GM12875 (cell line): ENCODE measurements at regions not wholly inside any gene's neighbourhood (a gene's known extent, or its start where the extent isn't known, plus 50 kb on each side); places are given as distances from the start of the nearest gene placed in this dataset.

Experiments used
- H3K4me3 ChIP-seq: one replicate; pipeline ENCODE4 v1.5.1; 2011; ENCODE audit warnings: low read depth, low read length, control low read depth
- CTCF ChIP-seq: IDR thresholded peaks from 2 replicates; pipeline ENCODE4 v1.5.1; 2011; ENCODE audit warnings: low read depth, mild to moderate bottlenecking, control low read depth, inconsistent platforms, low read length, moderate library complexity, borderline replicate concordance; ENCODE audit not compliant: insufficient read depth

GRCh38 chr9:89746385-89747116, 141.7 kb downstream of the GADD45G start:
- no peak for TF ChIP-seq CTCF
- H3K4me3 ChIP-seq: no peak overlapping the region

- no peak overlapping the region for H3K4me3 ChIP-seq
- no peak for TF ChIP-seq CTCF
Measured at GRCh38 chr9:89747596-89747995, 142.8 kb downstream of the GADD45G start.

- no peak for TF ChIP-seq CTCF
Measured at GRCh38 chr9:89748021-89748670, 143.3 kb downstream of the GADD45G start.

GRCh38 chr9:89748831-89749499, 144.2 kb downstream of the GADD45G start:
- H3K4me3 ChIP-seq: no peak overlapping the region
- TF ChIP-seq CTCF: no peak

More at GRCh38 chr9:89748021-89748670, 143.3 kb downstream of the GADD45G start:
- no peak overlapping the region for H3K4me3 ChIP-seq

GRCh38 chr9:89749500-89750116, 144.8 kb downstream of the GADD45G start:
- no peak overlapping the region for H3K4me3 ChIP-seq
- no peak for TF ChIP-seq CTCF

GRCh38 chr9:89750117-89750791, 145.4 kb downstream of the GADD45G start:
- TF ChIP-seq CTCF: no peak

More at GRCh38 chr9:89750117-89750791, 145.4 kb downstream of the GADD45G start:
- H3K4me3 ChIP-seq: no peak overlapping the region
